Heart right ventricle (tissue), 16 donors: ENCODE measurements at regions not wholly inside any gene's neighbourhood (a gene's known extent, or its start where the extent isn't known, plus 50 kb on each side); places are given as distances from the start of the nearest gene placed in this dataset.

Source experiments
- ATAC-seq, 8 donors: fragments of 200-7000 bp; cut with Tn5 transposase; one replicate each; pipeline ENCODE4 v1.9.1; 2020; ENCODE audit warnings: mild to moderate bottlenecking in 8 of 8, moderate library complexity in 8 of 8, moderate number of reproducible peaks in 1 of 8
- DNase-seq, 2 donors: peaks; one replicate each; pipeline ENCODE4 v3.0.0-alpha.2; 2020
- H3K27ac ChIP-seq, 10 donors: fragments of 200-600 bp; sonication (generic) in 2 of 10; one replicate each; pipeline versions ENCODE4 v1.5.0 to v1.8.0; 2020 to 2022; ENCODE audit warnings: mild to moderate bottlenecking in 3 of 10
- H3K27me3 ChIP-seq, 7 donors: fragments of 200-600 bp; one replicate each; pipeline ENCODE4 v1.8.0; 2021 to 2022; ENCODE audit warnings: mild to moderate bottlenecking in 2 of 7
- H3K36me3 ChIP-seq, 9 donors: fragments of 200-600 bp; sonication (generic) in 1 of 9; one replicate each; pipeline versions ENCODE4 v1.5.0 to v1.8.0; 2020 to 2022; ENCODE audit warnings: mild to moderate bottlenecking in 2 of 9
- H3K4me1 ChIP-seq, 9 donors: fragments of 200-600 bp; sonication (generic) in 1 of 9; one replicate each; pipeline versions ENCODE4 v1.5.0 to v1.8.0; 2020 to 2022; ENCODE audit warnings: mild to moderate bottlenecking in 4 of 9
- H3K4me3 ChIP-seq, 10 donors: fragments of 200-600 bp; sonication (generic) in 2 of 10; one replicate each; pipeline versions ENCODE4 v1.5.0 to v1.8.0; 2020 to 2022; ENCODE audit warnings: mild to moderate bottlenecking in 7 of 10, moderate library complexity in 2 of 10
- H3K9me3 ChIP-seq, 11 donors: fragments of 200-600 bp in 10 of 11; sonication (generic) in 2 of 11; one replicate each; pipeline versions ENCODE4 v1.5.0 to v1.8.0; 2013 to 2022; ENCODE audit warnings: mild to moderate bottlenecking in 2 of 11, control low read depth in 1 of 11, moderate library complexity in 1 of 11
- WGBS, 2 donors: extraction: QIAGEN DNeasy Blood & Tissue Kit; methylation state at CpG; one replicate each; pipeline ENCODE4 v1.1.7; 2013; ENCODE audit warnings: inconsistent platforms in 1 of 2; 5-methylcytosine and 5-hydroxymethylcytosine counted together
- intact Hi-C, 10 donors: fragments of 100-400 bp; cut with DNase I; formaldehyde crosslinking; loops; one replicate each; pipeline versions ENCODE4 v1.11.1 to v1.14.2; 2022
- TF ChIP-seq, protein P1 (sequence below), 9 donors: fragments of 200-600 bp; sonication (generic) in 2 of 9; IDR thresholded peaks; one replicate each; pipeline versions ENCODE4 v1.5.0 to v1.8.0; 2021 to 2022; ENCODE audit warnings: antibody characterized with exemption in 9 of 9, mild to moderate bottlenecking in 5 of 9, moderate library complexity in 1 of 9
- donor health status: Arrhythmogenic right ventricular cardiomyopathy.
- donor health status: ischemic (EF 13 %, LVEDD 7.1; RV severe dilation, severe dysfunction).
- donor health status: healthy with polysubstance abuse.
- donor health status: DM: no; HTN: yes; CAD: no.
- donor health status: DM: no; HTN: no; CAD: no.
- donor health status: ischemic (EF 25% LVEDD 6.9; RV normal size, moderate dysfunction).
- donor health status: ischemic (EF 25% LVEDD 5.7; RV mildly dilated, moderate dysfunction).
- donor health status: healthy.
- donor health status: DM: yes; HTN: yes; CAD: no.
- donor health status: Ischemic cardiomyopathy.
- donor health status: ischemic (EF 35%, LVEDD 5.7; RV mildly dilated, moderate dysfunction).
- donor health status: nonischemic (EF 11% LVEDD 7.7; RV severe dilation, severe dysfunction).
- donor health status: DM: yes; HTN: yes; CAD: no.
- donor health status: PGD.
- donor health status: ischemic (EF 29% LVEDD 5.4; RV normal size, mild dysfunction).
- donor health status: nonischemic (EF 23%, LVEDD 6.1; RV moderate dilation, normal function).

DNA sequence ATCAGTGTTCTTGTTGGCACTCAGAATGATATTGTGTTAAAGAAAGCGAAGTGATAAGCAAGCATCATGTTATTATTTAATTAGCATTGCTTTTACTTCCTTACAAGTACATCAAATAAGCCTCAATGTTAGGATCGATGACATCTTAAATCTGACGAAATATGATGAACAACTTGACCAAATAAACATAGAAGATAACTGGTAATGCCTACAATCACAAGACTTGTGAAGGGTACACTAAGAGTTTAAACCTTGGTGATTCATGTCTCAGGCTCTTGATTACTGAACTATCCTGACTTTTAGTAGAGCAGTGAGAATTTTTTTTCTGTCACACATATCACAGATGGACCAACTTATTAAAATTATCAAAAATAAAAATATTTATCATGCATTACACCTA, 500.8 kb upstream of the ZEB2 start:
- intact Hi-C loops, result no loop called here
- no peak for DNase-seq
- Histone ChIP-seq H3K36me3 (no peaks in the 10 kb centered on the region), H3K27me3 (no peaks in the 10 kb centered on the region), H3K27ac (no peak overlapping the region), H3K9me3 (no peaks in the 10 kb centered on the region), H3K4me3 (no peak overlapping the region), H3K4me1 (peaks cover 0 to 14% (median 4%) of the 10 kb centered on the region in 9 donors)
- WGBS, 2 donors, result 93 to 97% methylated on average over 3 of the region's 3 CpGs
- ATAC-seq, result no peak
- TF ChIP-seq, protein P1, sequence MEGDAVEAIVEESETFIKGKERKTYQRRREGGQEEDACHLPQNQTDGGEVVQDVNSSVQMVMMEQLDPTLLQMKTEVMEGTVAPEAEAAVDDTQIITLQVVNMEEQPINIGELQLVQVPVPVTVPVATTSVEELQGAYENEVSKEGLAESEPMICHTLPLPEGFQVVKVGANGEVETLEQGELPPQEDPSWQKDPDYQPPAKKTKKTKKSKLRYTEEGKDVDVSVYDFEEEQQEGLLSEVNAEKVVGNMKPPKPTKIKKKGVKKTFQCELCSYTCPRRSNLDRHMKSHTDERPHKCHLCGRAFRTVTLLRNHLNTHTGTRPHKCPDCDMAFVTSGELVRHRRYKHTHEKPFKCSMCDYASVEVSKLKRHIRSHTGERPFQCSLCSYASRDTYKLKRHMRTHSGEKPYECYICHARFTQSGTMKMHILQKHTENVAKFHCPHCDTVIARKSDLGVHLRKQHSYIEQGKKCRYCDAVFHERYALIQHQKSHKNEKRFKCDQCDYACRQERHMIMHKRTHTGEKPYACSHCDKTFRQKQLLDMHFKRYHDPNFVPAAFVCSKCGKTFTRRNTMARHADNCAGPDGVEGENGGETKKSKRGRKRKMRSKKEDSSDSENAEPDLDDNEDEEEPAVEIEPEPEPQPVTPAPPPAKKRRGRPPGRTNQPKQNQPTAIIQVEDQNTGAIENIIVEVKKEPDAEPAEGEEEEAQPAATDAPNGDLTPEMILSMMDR (IDR thresholded peaks at IDR 0.05), result no peak

DNA sequence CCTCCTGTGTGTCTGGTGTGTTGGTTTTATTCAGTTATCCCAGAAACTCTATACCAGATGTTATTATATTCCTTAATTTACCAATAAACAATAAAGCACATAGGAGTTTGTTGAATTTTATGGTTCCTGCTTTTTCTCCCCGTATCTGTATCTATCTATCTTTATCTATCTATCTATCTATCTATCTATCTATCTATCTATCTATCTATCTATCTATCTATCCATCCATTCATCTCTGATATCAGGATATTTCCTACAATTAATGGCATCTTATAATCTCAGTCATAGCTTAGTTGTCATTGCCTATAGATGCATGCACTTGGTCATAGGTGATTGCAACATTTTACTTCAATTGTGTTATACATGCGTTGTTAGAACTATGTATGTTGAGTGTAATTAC, 500.2 kb upstream of the ZEB2 start:
- Histone ChIP-seq H3K4me1 (peaks cover 0 to 14% (median 4%) of the 10 kb centered on the region in 9 donors), H3K36me3 (no peaks in the 10 kb centered on the region), H3K4me3 (no peak overlapping the region), H3K27ac (no peak overlapping the region), H3K9me3 (no peaks in the 10 kb centered on the region), H3K27me3 (no peaks in the 10 kb centered on the region)
- 90 to 95% methylated on average over 2 of the region's 2 CpGs for WGBS, 2 donors
- TF ChIP-seq, protein P1 (IDR thresholded peaks at IDR 0.05), result no peak
- no peak for ATAC-seq
- no peak for DNase-seq
- intact Hi-C loops, result no loop called here

- intact Hi-C loops, result no loop called here
- WGBS, 2 donors, result 70 to 73% methylated on average over 5 of the region's 5 CpGs
- H3K4me3 ChIP-seq, result no peak overlapping the region
- H3K9me3 ChIP-seq, result no peaks in the 10 kb centered on the region
- DNase-seq, result no peak
- TF ChIP-seq, protein P1 (IDR thresholded peaks at IDR 0.05), result no peak
- no peak overlapping the region for H3K27ac ChIP-seq
- no peak for ATAC-seq
- no peaks in the 10 kb centered on the region for H3K36me3 ChIP-seq
- peaks cover 0 to 14% (median 4%) of the 10 kb centered on the region in 9 donors for H3K4me1 ChIP-seq
- H3K27me3 ChIP-seq, result no peaks in the 10 kb centered on the region
These were observed 498.6 kb upstream of the ZEB2 start for GRCh38 chr2:145018502-145018901.

- Histone ChIP-seq H3K27me3 (no peaks in the 10 kb centered on the region), H3K36me3 (no peaks in the 10 kb centered on the region), H3K9me3 (no peaks in the 10 kb centered on the region), H3K4me3 (no peak overlapping the region), H3K27ac (no peak overlapping the region), H3K4me1 (peaks cover 0 to 18% (median 5%) of the 10 kb centered on the region in 9 donors)
- intact Hi-C loops, result no loop called here
- ATAC-seq, result no peak
- TF ChIP-seq, protein P1 (IDR thresholded peaks at IDR 0.05), result no peak
- DNase-seq, result no peak
- WGBS, 2 donors, result 90 to 94% methylated on average over 1 of the region's 1 CpG
These were observed 497.2 kb upstream of the ZEB2 start for GRCh38 chr2:145017149-145017548.

GRCh38 chr2:145016711-145017110, 496.8 kb upstream of the ZEB2 start:
- no peaks in the 10 kb centered on the region for H3K9me3 ChIP-seq
- H3K36me3 ChIP-seq, result no peaks in the 10 kb centered on the region
- no peak for DNase-seq
- TF ChIP-seq, protein P1 (IDR thresholded peaks at IDR 0.05), result no peak
- intact Hi-C loops, result no loop called here
- H3K4me3 ChIP-seq, result no peak overlapping the region
- no peak overlapping the region for H3K27ac ChIP-seq
- no peak for ATAC-seq
- H3K27me3 ChIP-seq, result no peaks in the 10 kb centered on the region
- H3K4me1 ChIP-seq, result peaks cover 0 to 19% (median 9%) of the 10 kb centered on the region in 9 donors
